ENCODE measurements at regions not wholly inside any gene's neighbourhood (a gene's known extent, or its start where the extent isn't known, plus 50 kb on each side); places are given as distances from the start of the nearest gene placed in this dataset.
A peak's percentile ranks its signal among the peaks of the same experiment; 100 is the strongest.

DNA sequence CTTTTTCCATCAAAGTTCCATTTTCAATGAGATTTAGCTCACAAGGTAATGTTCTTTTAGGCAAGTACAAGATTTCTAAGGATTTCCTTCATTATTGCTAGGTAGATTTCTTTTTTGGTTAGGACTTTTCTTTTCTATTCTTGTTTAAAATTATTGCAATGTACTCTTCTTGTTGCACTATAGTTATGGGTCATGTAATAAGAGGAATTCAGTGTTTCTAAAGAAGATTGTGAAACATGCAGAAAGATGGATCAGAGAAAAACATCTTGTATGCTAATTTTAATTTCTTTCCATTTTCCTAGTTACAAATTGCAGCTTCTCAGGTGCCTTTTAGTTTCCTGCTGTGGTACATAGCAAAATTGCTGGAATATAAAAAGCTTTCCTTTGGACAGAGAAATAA, 56.1 kb downstream of the BTG1 start:
- no peak for DNase-seq (ENCODE audit: low read depth in 2 of 2)

DNA sequence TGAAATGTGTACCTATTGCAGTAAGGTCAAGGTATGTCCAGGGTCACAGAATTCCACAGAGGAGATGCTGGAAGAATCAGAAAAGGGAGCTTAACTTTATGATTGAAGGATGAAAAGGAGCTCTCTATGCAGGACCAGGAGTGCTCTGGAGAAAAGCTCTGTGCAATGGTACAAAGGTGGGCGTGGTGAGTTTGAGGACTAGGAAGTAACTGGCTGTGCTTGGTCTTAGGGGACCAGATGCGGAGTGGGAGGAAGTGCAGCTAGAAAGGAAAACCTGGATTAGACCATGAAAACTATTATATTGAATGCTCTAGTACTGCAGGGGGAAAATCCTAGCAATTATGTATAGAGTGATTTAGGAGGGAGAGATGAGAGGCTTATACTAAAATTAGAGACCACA, 56.8 kb downstream of the BTG1 start:
- DNase-seq (ENCODE audit: low read depth in 2 of 2), result no peak

DNA sequence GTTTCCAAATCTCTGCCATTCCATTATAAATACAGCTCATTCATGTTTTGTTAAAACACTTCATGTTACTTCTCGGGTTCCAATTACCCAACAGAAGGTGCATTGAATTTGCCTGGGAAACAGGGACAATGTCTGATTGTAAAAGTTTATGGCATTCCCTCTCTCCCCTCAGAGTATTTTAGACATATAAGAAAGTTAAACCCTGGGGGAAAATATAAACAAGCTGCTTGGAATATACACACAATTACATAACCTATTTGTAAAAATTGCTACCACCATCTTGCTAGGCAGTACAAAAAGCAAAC, 60.0 kb downstream of the BTG1 start:
- no peak for DNase-seq (ENCODE audit: low read depth in 2 of 2)

DNA sequence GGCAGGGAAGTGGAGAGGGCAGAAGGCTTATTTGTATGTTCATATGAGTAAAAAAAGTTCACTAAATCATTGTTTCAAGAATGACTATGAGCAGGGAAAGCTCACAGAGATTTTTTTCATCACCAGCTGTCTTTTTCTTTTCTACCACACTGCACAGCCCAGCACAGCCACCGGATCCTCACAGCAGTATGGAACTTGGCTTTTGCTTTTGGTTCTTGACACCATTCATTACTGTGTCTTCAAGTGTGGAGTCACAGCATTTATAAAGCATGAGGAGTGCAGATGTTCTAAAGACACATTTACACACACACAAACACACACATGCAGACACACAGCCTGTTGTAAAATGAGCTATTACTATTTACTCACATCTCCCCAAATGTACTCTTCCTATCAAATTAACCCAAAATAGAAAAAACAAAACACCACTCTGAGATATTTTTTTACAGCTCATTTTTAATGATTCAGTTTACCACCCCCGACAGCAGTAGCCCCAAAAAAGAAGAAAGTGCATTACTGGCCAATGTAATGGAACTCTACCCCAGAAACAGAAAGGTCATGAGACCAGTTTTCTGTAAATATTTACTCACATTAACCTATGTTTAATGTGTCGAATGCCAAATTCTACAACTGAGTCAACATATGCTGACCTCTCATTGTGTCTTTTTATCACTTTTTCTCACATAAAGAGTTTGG, 60.5 kb downstream of the BTG1 start:
- peak in 1 of 2 experiments; percentile 19 for DNase-seq (ENCODE audit: low read depth in 2 of 2)

DNA sequence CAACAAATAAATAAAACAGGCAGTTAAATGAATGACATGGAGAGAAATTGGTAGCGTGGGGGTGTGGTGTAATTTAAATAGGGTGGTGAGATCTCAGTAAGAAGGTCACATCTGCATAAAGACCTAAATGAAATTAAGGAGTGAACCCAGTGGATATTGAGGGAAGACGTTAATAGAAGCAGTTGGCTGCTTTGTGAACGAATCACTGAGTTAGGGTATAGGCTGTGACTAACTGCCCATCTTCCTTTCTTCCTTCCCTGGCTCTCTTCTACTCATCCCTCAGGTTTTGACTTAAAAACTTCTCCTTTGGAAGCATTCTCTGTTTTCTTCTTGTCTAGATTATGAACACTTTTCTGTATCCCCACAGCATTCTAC, 64.7 kb downstream of the BTG1 start:
- DNase-seq (ENCODE audit: low read depth in 2 of 2), result no peak

DNA sequence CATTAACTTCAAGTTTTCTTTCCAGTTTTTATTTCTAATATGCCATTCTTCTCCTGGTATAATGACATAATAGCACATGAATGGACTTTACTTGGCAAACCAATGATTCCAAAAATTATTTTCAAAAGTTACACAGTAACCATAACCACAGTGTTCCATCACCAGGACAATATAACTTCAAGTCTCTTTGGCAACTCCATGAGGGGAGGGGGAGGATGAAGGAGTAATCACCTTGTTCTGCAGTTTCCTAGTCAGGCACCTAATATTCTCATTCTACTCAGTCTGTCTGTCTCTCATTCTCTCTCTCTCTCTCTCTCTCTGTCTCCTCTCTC, 66.6 kb downstream of the BTG1 start:
- peak in 1 of 2 experiments; percentile 15 for DNase-seq (ENCODE audit: low read depth in 2 of 2)

DNA sequence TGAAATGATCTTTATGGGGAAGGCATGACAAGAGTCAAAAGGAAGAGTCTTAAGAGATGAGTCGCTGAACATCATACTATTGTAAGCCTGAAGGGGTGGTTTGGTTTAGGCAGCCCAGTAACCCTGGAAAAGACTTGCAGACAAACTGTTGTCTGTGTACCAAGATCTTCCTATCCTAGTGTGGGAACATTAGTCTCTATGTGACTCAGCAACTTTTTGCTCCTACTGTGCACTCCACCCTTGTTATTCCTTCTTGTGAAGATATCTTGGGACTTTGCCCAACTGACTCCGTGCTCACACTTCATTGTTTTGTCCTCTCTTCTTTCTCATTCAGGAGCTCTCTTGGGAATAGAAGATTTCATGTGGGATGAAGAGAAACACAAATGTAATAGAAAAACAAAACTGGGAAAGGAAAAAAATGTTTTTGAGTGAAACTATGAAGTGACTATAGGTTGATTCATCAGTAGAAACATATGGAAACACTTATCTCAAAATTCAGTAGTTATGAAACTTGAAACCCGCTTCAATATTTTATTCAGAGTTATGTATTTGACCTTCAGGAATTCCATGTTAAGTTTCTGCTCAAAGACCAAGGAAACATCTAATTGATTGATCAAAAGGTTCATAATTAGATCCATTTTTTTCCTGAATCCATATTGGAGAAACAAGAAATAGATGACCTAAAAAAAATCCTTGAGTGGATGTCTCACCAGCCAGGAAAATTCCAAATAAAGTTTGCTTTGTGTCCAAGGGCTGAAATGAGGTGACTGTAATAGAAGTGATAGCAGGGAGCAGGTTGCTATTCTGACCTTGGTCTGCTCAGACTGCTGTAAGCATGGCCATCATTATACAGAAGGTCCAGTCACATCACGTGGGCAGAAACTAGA, 67.2 kb downstream of the BTG1 start:
- DNase-seq (ENCODE audit: low read depth in 2 of 2), result peak; percentile 100

DNA sequence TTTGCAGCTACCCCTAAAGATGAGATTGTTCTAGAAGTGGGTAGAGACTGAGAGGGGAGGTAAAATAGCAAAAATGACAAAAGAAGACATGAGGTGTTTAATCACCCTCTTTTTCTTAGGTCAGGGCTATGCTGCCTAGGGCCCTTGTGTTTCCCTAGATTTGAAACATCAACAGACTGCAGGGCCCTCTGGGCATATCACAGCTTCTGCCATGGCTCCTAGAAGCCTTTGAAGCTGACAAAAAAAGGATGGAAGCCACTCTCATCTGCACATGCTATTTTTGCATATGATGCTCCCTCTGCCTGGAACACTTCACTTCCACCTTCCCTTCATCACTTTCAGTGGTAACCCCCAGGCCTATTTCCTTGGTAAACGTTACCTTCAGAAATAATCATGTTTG, 68.1 kb downstream of the BTG1 start:
- DNase-seq (ENCODE audit: low read depth in 2 of 2), result no peak

DNA sequence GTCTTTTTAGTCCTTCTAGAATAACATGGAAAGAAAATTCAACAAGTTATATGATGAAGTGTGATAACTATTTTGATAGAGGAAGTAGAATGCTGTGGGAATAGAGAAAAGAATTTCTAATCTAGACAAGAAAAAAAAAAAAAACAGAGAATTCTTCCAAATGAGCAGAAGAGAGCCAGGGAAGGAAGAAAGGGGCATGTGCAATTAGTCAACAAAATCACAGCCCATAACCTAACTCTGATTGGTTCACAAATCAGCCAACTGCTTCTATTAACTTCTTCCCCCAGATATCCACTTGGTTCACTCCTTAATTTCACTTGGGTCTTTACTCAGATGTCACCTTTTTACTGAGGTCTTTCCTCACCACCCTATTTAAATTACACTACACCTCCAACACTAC, 69.5 kb downstream of the BTG1 start:
- DNase-seq (ENCODE audit: low read depth in 2 of 2), result peak in 1 of 2 experiments; percentile 13

DNA sequence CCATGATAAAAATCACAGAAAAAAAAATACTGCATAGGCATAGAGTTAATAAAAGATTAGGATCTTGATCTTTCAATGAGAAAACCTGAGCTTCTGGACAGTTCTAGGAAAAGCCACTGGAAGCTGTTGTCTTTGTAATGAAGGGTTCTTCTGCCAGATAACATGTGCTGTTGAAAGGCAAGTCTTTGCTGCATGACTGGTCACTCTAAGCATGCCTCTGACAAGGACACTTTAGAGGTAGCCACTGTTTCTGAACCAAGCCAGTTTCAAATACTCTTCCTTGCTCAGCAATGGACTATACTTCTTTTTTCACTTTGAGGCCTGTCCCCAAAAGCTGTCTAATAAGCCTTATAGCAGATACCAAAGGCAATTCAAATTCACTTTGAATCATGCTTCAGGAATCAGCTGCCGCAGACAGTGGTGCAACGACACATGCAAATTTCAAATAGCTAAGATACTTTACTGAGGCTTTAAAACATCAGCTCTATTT, 70.2 kb downstream of the BTG1 start:
- peak; percentile 66 to 73 for DNase-seq (ENCODE audit: low read depth in 2 of 2)

DNA sequence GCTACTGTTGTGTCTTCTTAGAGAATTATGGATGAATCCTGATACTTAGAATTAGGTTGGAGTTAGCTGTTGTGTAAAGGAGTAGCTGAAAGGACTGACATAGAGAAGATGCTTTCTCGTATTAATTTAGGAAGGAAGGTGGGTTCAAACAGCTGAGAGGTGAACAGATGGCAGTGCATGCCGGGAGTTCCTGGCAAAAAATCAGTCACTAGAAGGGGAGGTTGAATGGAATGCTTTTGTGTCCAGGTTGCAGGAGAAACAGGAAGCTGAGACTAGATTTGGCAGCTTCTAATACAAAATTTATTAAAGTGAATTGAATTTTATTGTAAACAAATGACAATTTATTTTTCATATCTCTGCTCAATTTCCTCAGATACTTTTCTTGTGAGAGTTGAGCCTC, 70.8 kb downstream of the BTG1 start:
- no peak for DNase-seq (ENCODE audit: low read depth in 2 of 2)

DNA sequence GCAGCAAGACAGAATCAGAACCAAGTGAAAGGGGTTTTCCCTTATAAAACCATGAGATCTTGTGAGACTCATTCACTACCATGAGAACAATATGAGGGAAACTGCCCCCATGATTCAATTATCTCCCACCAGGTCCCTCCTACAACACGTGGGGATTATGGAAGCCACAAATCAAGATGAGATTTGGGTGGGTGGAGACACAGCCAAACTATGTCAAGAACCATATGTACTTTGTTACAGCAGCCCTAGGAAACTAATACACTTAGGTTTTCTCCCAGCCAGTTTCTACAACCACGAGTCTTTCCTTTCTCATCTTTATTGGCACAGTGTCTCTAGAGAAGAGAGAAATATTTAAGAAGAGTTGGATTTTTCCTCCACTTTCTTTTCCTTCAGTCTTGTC, 72.6 kb downstream of the BTG1 start:
- DNase-seq (ENCODE audit: low read depth in 2 of 2), result no peak

DNA sequence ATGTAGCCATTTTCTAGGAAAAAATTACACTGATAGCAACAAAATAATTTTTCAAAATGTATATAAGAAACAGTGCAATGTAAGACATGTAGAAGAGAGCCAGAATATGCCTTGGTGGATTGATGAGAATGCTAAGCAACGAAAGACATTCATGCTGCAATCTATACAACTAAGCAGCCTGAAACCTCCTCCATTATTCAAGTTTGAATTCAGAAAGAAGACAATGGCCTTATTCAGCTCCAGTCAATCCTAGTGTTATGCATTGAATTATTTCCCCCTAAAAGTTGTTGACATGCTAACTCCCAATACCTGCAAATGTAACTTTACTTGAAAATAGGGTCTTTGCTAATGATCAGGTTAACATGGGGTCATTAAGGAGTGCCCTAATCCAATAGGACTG, 73.5 kb downstream of the BTG1 start:
- DNase-seq (ENCODE audit: low read depth in 2 of 2), result no peak

DNA sequence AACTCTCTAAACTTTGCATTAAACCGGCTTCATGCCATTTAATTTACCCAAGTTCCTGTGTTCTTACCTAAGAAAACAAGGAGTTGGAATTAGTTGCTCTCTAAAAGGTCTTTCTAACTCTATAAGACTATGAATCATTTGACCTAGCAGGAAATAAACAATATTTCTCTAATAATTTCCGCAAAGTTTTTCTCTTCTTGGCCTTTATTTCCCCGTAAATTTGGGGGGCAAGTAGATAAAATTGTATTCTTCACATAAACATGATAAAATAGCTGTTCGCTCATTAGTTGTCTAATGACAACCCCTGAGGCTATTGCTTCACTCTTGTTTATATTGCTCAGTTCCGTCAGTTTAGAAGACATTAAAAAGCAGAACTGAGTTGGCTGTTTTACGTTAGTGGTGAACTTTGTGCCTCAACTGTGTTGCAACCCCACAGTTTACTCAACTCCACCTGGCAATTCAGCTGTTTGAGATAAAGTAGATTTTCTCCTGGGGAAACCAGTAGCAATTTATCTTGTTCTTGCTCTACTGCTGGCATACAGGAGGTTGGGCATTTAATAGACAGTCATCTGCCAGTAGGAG, 74.7 kb downstream of the BTG1 start:
- no peak for DNase-seq (ENCODE audit: low read depth in 2 of 2)

DNA sequence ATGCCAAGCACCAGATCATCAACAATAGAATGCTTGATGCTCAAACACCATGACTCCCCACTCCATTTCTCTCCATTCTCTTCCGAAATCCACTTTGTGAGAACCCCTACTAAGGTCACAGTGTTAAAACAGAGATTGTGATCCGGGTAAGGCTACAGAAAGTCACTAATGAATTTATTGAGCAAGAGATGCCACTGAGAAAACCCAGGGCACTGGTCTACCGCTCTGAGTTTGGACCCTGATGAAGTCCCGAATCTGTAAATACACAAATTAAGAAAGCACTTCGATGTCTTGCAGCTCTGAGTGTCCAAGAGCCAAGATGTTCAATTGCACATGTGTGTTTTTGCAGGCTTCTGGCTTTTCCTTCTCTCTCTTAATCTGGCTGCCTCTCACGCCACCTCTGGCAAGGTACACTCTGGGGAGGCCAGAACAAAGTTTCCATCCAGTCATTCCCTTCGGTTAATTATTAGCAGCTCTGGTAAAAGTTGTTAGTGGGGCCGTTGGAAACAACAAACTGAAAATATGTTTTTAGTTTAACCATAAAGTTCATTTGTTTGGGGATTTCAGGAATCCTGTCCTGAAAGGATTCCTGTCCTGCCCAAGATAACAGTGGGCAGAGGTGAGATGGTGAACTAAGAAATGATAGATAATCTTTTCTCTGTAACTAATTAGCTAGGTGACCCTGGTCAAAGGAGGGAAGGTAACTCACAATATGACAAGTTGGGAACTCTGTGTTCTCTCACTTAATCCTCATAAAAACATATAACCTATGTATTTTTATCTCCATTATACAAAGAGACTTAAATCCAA, 75.4 kb downstream of the BTG1 start:
- DNase-seq (ENCODE audit: low read depth in 2 of 2), result no peak

DNA sequence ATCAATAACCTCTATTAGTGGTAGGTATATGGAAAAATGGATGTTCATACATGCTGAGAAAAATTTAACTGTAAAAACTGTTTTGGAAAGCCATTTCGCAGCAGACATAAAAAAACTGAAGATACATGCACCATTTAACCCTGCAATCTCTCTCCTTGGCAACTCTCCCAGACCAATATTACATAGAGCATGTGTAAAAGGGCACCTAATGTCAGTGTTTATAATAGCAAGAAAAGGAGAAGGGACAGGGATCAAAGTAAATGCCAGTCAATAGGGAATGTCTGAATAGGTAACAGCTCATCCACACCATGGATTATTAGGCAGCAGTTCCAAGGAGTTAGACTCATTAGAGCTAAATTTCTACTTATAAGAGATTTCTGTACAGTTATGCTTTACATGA, 77.2 kb downstream of the BTG1 start:
- no peak for DNase-seq (ENCODE audit: low read depth in 2 of 2)

DNA sequence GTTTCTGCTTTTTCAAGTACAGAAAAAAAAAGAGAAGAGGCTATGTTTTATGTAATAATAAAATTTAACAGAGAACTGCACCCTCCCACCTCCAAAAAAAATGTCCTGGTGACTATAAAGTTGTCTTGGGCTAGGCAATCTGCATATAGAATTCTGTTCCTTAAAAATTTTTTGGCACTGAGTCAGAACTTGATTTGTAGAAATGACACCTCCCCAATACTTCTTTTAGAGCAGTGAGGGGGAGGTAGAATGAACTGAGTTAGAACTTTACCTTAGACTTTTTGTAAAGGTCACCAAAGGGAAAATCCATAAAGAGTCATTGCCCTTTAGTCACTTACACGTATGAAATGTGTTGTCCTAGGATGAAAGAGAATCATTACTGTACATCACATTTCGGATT, 80.0 kb downstream of the BTG1 start:
- no peak for DNase-seq (ENCODE audit: low read depth in 2 of 2)

DNA sequence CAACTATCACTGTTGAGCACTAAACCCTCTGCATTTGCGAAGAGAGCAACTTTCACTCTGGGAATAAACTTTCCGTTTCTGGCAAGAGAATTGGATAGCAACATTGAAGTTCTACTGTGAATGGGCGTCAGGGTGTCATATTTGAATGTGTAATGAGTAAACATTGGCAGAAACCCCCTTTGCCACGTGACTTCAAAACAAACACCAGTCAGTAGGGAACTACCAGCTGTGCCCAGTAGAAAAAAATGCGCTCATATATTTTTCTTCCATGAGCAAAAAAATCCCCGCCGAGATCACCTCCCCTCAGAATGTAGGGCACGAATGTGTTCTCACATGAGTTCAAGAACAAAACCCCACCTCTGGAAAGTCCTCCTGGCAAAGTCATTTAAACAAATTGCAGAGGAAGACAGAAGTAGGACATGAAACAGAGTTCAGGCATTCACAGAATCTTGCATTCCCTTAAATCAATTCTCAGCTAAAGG, 80.6 kb downstream of the BTG1 start:
- DNase-seq (ENCODE audit: low read depth in 2 of 2), result no peak

DNA sequence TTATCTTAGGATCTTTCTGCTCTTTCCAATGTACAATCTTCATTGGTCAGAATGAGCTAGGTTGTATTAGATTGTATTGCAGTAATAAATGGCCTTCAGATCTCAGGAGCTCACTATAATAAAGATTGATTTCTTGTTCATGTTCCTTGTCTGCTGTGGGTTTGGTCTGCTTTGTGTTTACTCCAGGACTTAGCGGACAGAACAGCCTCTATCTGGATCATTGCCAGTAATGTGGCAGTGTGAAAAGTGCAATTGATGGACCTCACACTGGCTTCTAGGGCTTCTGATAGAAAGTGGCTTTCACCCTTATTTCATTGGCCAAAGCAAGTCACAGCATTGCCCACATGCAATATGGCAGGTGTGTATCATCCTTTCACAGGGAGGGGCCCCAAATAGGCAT, 81.2 kb downstream of the BTG1 start:
- no peak for DNase-seq (ENCODE audit: low read depth in 2 of 2)

DNA sequence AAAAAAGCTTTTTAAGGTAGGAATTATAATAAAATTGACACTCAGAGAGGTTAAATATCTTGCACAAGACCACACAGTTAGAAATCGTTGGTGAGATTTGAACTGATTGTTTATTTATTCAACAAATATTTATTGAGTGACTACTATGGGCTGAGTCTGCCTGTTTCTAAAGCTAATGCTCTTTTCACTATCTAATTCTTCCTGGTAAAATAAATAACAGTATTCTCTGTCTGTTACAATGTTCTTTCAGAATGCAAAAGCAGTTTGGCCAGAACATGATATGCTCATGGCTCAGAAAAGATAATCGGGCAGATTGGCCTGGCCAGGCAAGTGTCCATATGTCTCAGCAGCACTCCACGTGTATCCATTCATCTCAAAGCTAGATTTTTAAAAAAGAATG, 82.0 kb downstream of the BTG1 start:
- no peak for DNase-seq (ENCODE audit: low read depth in 2 of 2)

DNA sequence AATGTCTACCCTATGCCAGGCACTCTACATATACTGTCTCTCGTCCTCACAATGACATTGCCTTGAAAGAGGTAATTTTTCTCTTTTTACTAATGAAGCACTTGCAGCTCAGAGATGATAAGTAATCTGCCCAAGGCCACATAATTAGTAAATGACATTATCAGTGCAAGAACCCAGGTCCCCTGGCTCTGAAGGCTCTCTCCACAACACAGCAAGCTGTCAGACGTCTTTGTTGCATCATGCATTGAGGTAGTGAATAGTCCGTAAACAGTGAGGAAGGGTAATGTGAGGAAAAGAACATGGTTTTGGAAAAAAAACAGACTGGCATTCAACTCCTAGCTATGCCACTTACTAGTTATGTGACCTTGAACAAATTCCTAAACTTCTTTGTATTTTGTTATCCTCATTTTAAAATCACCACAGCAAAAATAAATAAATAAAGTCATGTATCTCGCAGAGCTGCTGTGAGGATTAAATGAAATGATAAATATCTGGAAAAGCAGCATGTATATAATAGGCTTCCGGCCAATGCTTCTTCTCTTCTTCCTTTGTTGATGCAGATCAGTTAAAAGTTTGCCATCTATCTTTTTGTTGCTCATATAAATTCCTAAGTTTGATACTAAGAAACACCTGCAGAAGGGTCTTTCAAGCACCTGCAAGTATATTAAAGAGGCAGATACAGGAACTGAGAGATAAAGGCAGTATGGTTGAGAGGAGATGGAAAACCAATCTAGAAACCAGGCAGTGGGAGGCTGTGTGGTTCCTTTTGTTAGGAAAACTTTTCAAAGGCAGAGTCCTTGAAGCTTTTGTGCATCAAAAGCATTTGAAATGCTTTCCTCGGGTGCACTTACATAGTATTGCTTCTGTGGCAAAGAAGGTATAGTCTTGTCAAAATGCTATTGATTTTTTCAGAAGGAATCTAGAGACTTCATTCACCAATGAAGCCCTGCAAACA, 82.8 kb downstream of the BTG1 start:
- DNase-seq (ENCODE audit: low read depth in 2 of 2), result no peak

All from fibroblast of skin of left biceps (primary cell).